ENCODE measurements at regions not wholly inside any gene's neighbourhood (a gene's known extent, or its start where the extent isn't known, plus 50 kb on each side); places are given as distances from the start of the nearest gene placed in this dataset.

GRCh38 chr2:11953258-11953657 lies 206.8 kb downstream of the LPIN1 start:
- no peak for DNase-seq (ENCODE audit: low read depth in 2 of 2)

- no peak for DNase-seq (ENCODE audit: low read depth in 2 of 2)
Observed at GRCh38 chr2:11955314-11955713, 208.9 kb downstream of the LPIN1 start.

- DNase-seq (ENCODE audit: low read depth in 2 of 2), result no peak
Observed at GRCh38 chr2:11955884-11956291, 209.5 kb downstream of the LPIN1 start.

- no peak for DNase-seq (ENCODE audit: low read depth in 2 of 2)
Observed at GRCh38 chr2:11962707-11963328, 216.4 kb downstream of the LPIN1 start.

GRCh38 chr2:11963966-11964365 lies 217.5 kb downstream of the LPIN1 start:
- no peak for DNase-seq (ENCODE audit: low read depth in 2 of 2)

GRCh38 chr2:11967946-11968465 lies 221.6 kb downstream of the LPIN1 start:
- DNase-seq (ENCODE audit: low read depth in 2 of 2), result peak; percentile 62 to 64

GRCh38 chr2:11968521-11968920 lies 222.1 kb downstream of the LPIN1 start:
- DNase-seq (ENCODE audit: low read depth in 2 of 2), result no peak

- no peak for DNase-seq (ENCODE audit: low read depth in 2 of 2)
Observed at GRCh38 chr2:11969774-11970173, 223.3 kb downstream of the LPIN1 start.

GRCh38 chr2:11974573-11974972 lies 228.1 kb downstream of the LPIN1 start:
- no peak for DNase-seq (ENCODE audit: low read depth in 2 of 2)

GRCh38 chr2:11975373-11975772 lies 228.9 kb downstream of the LPIN1 start:
- DNase-seq (ENCODE audit: low read depth in 2 of 2), result no peak

- no peak for DNase-seq (ENCODE audit: low read depth in 2 of 2)
Observed at GRCh38 chr2:11976073-11976472, 229.6 kb downstream of the LPIN1 start.

GRCh38 chr2:11977766-11978524 lies 231.5 kb downstream of the LPIN1 start:
- no peak for DNase-seq (ENCODE audit: low read depth in 2 of 2)

- DNase-seq (ENCODE audit: low read depth in 2 of 2), result no peak
Observed at GRCh38 chr2:11980809-11981208, 234.4 kb downstream of the LPIN1 start.

- DNase-seq (ENCODE audit: low read depth in 2 of 2), result no peak
Observed at GRCh38 chr2:11983401-11983800, 237.0 kb downstream of the LPIN1 start.

GRCh38 chr2:11983870-11984269 lies 237.4 kb downstream of the LPIN1 start:
- no peak for DNase-seq (ENCODE audit: low read depth in 2 of 2)

GRCh38 chr2:11984316-11985158 lies 238.1 kb downstream of the LPIN1 start:
- DNase-seq (ENCODE audit: low read depth in 2 of 2), result no peak

GRCh38 chr2:11985817-11986566 lies 239.6 kb downstream of the LPIN1 start:
- DNase-seq (ENCODE audit: low read depth in 2 of 2), result no peak

- no peak for DNase-seq (ENCODE audit: low read depth in 2 of 2)
Observed at GRCh38 chr2:11987151-11987550, 240.7 kb downstream of the LPIN1 start.

- DNase-seq (ENCODE audit: low read depth in 2 of 2), result no peak
Observed at GRCh38 chr2:11988691-11989353, 242.4 kb downstream of the LPIN1 start.

- DNase-seq (ENCODE audit: low read depth in 2 of 2), result no peak
Observed at GRCh38 chr2:11989354-11989703, 242.9 kb downstream of the LPIN1 start.

- no peak for DNase-seq (ENCODE audit: low read depth in 2 of 2)
Observed at GRCh38 chr2:11990576-11990975, 244.1 kb downstream of the LPIN1 start.

Data from fibroblast of skin of left biceps (primary cell).